ENCODE measurements at regions not wholly inside any gene's neighbourhood (a gene's known extent, or its start where the extent isn't known, plus 50 kb on each side); places are given as distances from the start of the nearest gene placed in this dataset.

- no peak for DNase-seq
- H3K36me3 ChIP-seq (ENCODE audit: insufficient read depth in 1 of 2, low read depth in 1 of 2), result no peaks in the 10 kb centered on the region
- no peak for TF ChIP-seq CTCF (IDR thresholded peaks at IDR 0.05)
- H3K9me3 ChIP-seq, result no peaks in the 10 kb centered on the region
- H3K4me1 ChIP-seq, result no peaks in the 10 kb centered on the region
- no peak overlapping the region for H3K27ac ChIP-seq
- H3K4me3 ChIP-seq, result no peak overlapping the region
- H3K27me3 ChIP-seq (ENCODE audit: insufficient read depth in 3 of 3, low read length in 2 of 3), result no peaks in the 10 kb centered on the region
- 48 to 69% (median 65%) methylated on average over 1 of the region's 1 CpG for WGBS, 3 donors
- no peak for ATAC-seq
- intact Hi-C loops (cut with DNase I), result no loop called here
Measured at GRCh38 chr1:97013941-97014340, 292.4 kb downstream of the PTBP2 start.

- Histone ChIP-seq H3K9me3 (no peaks in the 10 kb centered on the region), H3K27ac (no peak overlapping the region), H3K27me3 (ENCODE audit: insufficient read depth in 3 of 3, low read length in 2 of 3) (no peaks in the 10 kb centered on the region), H3K4me1 (no peaks in the 10 kb centered on the region), H3K4me3 (no peak overlapping the region), H3K36me3 (ENCODE audit: insufficient read depth in 1 of 2, low read depth in 1 of 2) (no peaks in the 10 kb centered on the region)
- TF ChIP-seq CTCF (IDR thresholded peaks at IDR 0.05), result no peak
- WGBS, 3 donors, result 60 to 67% (median 65%) methylated on average over 1 of the region's 1 CpG
- DNase-seq (no peak), ATAC-seq (no peak)
- intact Hi-C loops (cut with DNase I), result no loop called here
Measured at GRCh38 chr1:97014426-97014825, 292.8 kb downstream of the PTBP2 start.

- no peak overlapping the region for H3K4me3 ChIP-seq
- no peaks in the 10 kb centered on the region for H3K4me1 ChIP-seq
- intact Hi-C loops (cut with DNase I), result no loop called here
- H3K27ac ChIP-seq, result no peak overlapping the region
- H3K36me3 ChIP-seq (ENCODE audit: insufficient read depth in 1 of 2, low read depth in 1 of 2), result no peaks in the 10 kb centered on the region
- no peak for TF ChIP-seq CTCF (IDR thresholded peaks at IDR 0.05)
- H3K27me3 ChIP-seq (ENCODE audit: insufficient read depth in 3 of 3, low read length in 2 of 3), result no peaks in the 10 kb centered on the region
- DNase-seq, result no peak
- H3K9me3 ChIP-seq, result no peaks in the 10 kb centered on the region
- 37 to 58% (median 48%) methylated on average over 2 of the region's 2 CpGs for WGBS, 3 donors
- ATAC-seq, result no peak
Measured at GRCh38 chr1:97017895-97018294, 296.3 kb downstream of the PTBP2 start.
